ENCODE measurements at regions not wholly inside any gene's neighbourhood (a gene's known extent, or its start where the extent isn't known, plus 50 kb on each side); places are given as distances from the start of the nearest gene placed in this dataset.
"Not testable (repeated sequence)": the region's sequence is repeated elsewhere in the genome, so short reads cannot be mapped to it uniquely, and the experiment has no call there.

- DNase-seq (ENCODE audit: low spot score) = no peak
These were observed 90.1 kb upstream of the NEDD4L start for GRCh38 chr18:57953883-57954282.

DNA sequence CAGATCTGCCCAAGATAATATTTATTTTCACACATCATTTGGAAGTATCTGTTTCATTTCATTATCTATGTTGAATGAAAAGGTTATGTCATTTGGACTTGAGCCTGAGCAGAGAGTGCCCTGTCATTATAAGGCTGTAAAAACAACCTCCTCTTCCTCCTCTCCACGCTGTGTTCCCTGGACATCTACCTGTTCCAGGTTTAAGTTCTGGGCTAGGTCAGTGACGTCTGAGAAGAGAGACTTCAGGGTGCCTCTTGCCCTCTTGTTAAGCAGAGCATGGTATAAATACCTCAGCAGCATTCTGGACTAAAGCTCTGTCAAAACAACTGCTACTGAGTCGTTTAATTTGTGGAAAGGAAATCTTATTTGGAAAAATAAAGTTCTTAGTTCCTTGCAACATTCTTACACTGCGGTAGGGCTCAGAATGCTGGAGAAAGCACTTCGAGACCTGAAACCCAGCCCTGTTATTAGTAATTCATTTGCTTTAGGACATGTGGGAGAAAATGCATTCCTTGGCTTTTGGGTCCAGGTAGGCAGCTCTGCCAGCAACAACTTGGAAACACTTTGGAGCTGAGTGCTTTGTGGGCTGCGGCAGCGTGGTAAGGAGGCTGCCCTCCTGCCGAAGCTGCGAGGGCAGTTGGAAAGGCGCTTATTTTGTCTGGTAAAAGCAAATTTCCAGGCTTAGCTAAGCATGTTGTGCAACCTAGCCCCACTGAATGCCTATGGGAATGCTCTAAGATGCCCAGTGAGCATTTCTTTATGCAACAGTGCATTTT is 91.8 kb upstream of the NEDD4L start:
- DNase-seq (ENCODE audit: low spot score) = no peak

DNA sequence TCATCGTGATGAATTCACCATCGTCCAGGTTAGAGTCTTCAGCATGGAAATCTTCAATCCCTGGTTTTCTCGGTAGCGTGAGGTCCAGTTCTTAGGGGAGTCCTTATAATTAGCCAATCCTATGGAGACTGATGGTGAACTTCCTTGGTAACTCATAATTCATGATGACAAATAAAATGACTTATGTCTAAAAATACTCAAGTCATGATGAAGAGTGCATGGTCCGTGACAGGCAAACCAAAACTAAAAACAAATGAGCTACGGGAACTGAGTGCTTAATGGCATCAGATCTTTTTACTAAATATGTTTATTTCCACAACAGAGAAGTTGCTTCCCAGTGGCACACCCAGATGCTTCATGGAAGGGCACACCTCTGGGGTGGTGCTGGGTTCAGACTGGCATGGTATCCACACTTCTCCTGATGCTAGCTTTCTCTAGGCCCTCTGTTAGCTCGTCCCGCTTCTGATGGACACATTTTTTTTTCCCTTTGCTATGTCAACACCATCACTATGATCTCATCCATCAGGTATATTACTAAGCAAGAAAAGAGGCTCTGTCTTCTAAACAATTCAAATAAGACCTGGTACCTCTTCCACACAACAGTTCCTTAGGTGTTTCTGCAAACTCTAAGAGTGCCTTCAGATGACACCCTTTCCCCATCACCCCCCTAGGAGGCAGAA is 92.8 kb upstream of the NEDD4L start:
- peak; percentile 57 for DNase-seq (ENCODE audit: low spot score)

GRCh38 chr18:57950542-57950941 is 93.5 kb upstream of the NEDD4L start:
- DNase-seq (ENCODE audit: low spot score) = no peak

DNA sequence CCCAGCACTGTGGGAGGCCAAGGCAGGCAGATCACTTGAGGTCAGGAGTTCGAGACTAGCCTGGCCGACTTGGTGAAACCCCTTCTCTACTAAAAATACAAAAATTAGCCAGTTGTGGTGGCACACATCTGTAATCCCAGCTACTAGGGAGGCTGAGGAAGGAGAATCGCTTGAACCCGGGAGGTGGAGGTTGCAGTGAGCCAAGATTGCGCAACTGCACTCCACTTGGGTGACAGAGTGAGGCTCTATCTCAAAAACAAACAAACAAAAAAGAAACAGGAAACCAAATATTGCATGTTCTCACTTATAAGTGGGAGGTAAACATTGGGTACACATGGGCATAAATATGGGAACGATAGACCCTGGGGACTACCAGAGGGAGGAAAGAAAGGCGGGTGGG is 94.7 kb upstream of the NEDD4L start:
- not testable (repeated sequence) for DNase-seq (ENCODE audit: low spot score)

DNA sequence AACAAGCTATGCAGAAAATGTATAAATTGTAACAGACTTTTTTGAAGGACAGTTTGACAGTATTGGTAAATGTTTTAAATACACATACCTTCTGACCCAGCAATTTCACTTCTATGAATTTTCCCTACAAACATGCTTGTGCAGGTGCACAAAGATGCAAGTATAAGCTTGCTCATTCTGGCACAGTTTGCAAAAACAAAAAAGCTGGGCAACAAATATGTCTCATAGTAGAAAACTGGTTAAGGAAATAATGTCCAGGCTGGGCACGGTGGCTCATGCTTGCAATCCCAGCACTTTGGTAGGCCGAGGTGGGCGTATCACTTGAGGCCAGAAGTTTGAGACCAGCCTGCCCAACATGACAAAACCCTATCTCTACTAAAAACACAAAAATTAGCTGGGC is 96.9 kb upstream of the NEDD4L start:
- DNase-seq (ENCODE audit: low spot score) = no peak

DNA sequence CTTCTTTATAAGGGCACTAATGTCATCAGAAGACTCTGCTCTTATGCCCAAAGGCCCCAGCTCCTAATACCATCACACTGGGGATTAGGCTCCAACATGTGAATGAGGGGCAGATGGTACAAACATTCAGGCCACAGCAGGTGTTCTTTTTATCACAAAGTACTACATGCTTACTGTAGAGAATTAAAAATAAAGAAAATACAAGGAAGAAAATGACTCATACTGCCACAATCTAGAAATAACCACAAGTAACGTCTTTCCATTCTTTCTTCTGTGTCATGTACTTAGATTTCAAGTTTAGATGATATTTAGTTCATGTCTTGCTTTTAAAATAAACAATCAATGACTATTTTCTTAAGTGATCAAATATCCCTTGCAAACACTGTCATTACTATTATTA is 100.3 kb upstream of the NEDD4L start:
- peak; percentile 22 for DNase-seq (ENCODE audit: low spot score)

- no peak for DNase-seq (ENCODE audit: low spot score)
These were observed 101.5 kb upstream of the NEDD4L start for GRCh38 chr18:57942493-57942892.

- no peak for DNase-seq (ENCODE audit: low spot score)
These were observed 102.1 kb upstream of the NEDD4L start for GRCh38 chr18:57941841-57942489.

DNA sequence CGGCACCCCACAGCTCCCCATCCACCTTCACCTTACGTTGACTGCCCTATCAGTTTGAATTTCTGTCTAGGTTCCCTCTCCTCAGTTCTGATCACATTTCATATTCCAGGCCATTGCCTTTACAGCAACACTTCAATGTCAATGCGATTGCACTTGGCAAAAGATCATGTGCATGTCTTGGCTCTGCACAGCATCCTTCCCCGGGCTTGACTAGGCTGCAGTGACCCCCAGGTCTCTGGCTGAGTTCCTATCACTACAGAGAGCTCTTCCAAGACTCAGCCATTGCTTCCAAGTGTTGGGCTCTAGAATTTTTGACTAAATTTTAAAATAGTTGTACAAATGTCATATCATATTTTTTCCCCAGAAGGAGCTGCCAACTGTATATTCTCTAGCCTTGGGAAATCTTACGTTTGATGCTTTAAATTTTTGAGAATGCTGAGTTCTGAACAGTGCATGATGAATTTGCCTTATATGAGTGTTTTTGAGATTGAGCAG is 103.8 kb upstream of the NEDD4L start:
- no peak for DNase-seq (ENCODE audit: low spot score)

GRCh38 chr18:57934375-57934774 is 109.7 kb upstream of the NEDD4L start:
- not testable (repeated sequence) for DNase-seq (ENCODE audit: low spot score)

- no peak for DNase-seq (ENCODE audit: low spot score)
These were observed 113.0 kb upstream of the NEDD4L start for GRCh38 chr18:57931038-57931437.

GRCh38 chr18:57930476-57930875 is 113.5 kb upstream of the NEDD4L start:
- no peak for DNase-seq (ENCODE audit: low spot score)

DNA sequence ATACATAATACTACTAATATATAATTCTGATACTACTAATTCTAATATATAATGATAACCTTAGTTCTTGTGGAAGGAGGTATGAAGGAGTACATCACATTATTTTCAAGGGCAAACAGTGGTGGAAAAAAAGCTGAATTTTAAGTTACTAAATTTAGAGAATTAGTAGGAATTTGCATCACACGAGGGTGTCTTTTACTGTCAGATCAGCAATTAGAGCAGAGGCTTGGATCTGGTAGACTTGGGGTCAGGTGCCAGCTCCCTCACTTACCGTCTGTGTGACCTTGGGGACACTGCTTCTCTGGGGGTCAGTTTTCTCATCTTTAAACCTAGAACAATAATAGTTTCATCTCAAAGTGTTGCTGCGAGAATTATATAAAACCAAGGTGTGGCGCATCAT is 114.1 kb upstream of the NEDD4L start:
- DNase-seq (ENCODE audit: low spot score) = no peak

DNA sequence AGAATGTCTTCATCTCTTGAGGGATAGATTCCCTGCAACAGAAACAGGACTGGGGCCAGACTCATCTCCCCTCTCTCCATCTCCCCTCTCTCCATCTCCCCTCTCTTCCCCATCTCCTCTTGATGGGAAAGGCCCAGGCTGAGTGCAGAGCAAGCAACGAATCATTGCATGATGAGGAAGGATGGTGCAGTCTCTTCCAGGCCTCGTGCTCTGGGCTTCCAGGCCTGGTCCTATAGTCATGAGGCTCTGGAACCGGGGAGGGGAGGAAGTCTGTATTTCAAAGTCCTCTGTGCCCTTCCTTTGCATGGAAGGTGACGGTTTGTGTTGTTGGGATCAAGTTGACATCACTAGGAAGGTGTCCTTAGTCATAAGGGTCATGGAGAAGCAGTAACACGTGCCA is 115.6 kb upstream of the NEDD4L start:
- DNase-seq (ENCODE audit: low spot score) = no peak

GRCh38 chr18:57927511-57927910 is 116.5 kb upstream of the NEDD4L start:
- DNase-seq (ENCODE audit: low spot score) = no peak

GRCh38 chr18:57925706-57926105 is 118.3 kb upstream of the NEDD4L start:
- DNase-seq (ENCODE audit: low spot score) = no peak

DNA sequence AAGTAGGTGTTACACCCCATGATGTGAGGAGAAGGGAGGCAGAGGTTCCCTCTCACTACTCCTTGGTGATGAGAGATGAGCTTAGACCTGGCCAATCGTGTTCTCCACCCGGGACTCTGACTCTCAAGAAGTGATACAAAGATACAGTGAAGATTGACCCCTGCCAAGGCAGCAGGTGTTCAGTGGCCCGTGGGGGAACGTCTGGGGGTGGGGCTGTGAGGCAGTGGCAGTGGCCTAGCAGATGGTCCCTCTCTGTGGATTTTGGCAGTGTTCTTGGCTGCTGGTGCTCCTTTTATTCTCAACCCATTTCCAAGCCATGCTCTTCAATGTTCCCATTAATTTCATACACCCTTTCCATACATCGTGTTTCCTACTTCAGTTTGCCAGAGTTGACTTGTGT is 120.4 kb upstream of the NEDD4L start:
- DNase-seq (ENCODE audit: low spot score) = no peak

GRCh38 chr18:57922885-57923284 is 119.8 kb upstream of the ATP8B1 start:
- DNase-seq (ENCODE audit: low spot score) = no peak

GRCh38 chr18:57921708-57922107 is 118.6 kb upstream of the ATP8B1 start:
- no peak for DNase-seq (ENCODE audit: low spot score)

DNA sequence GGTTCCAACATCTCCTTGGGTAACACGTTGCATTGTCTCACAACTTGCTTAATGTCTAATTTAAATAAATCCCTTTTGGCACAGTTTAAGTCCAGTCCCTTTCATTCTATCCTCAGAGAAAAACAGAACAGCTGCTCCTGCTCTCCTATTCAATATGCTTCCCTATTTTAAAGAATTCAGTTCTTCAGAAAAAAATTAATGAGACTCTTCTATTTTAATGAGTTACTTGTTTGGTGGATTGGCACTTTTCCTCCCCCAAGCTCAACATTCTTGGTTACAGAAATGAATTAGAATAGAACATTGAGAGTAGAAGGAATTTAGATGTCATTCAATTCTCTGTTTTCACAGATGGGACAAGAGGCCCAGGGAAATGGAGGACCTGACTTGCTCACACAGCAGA is 116.9 kb upstream of the ATP8B1 start:
- no peak for DNase-seq (ENCODE audit: low spot score)

- no peak for DNase-seq (ENCODE audit: low spot score)
These were observed 115.5 kb upstream of the ATP8B1 start for GRCh38 chr18:57918601-57919000.

GRCh38 chr18:57916684-57917083 is 113.6 kb upstream of the ATP8B1 start:
- DNase-seq (ENCODE audit: low spot score) = no peak
